Smooth muscle cell (in vitro differentiated cells): ENCODE measurements at regions not wholly inside any gene's neighbourhood (a gene's known extent, or its start where the extent isn't known, plus 50 kb on each side); places are given as distances from the start of the nearest gene placed in this dataset.

Experiments used
- DNase-seq: peaks from one replicate; lab custom pipeline; 2025; ENCODE audit not compliant: unreplicated experiment; lab: John Stamatoyannopoulos, UW
- H2AFZ ChIP-seq: fragments of 200-600 bp; sonication (generic); 2 replicates; pipeline ENCODE4 v1.6.0; 2016; ENCODE audit warnings: antibody characterized with exemption, low read depth, mild to moderate bottlenecking
- H3F3A ChIP-seq: fragments of 200-600 bp; sonication (generic); 2 replicates; pipeline ENCODE4 v1.6.0; 2017; ENCODE audit warnings: antibody characterized with exemption, low read depth
- H3K27ac ChIP-seq: fragments of 200-600 bp; sonication (generic); 2 replicates; pipeline ENCODE4 v1.5.1; 2016; ENCODE audit warnings: low read depth, mild to moderate bottlenecking
- H3K27me3 ChIP-seq: fragments of 200-600 bp; sonication (generic); 2 replicates; pipeline ENCODE4 v1.6.1; 2016; ENCODE audit warnings: low read depth, mild to moderate bottlenecking
- H3K36me3 ChIP-seq: fragments of 200-600 bp; sonication (generic); 2 replicates; pipeline ENCODE4 v1.5.1; 2016; ENCODE audit warnings: low read depth
- H3K4me1 ChIP-seq: fragments of 200-600 bp; sonication (generic); 2 replicates; pipeline ENCODE4 v1.5.1; 2016; ENCODE audit warnings: low read depth
- H3K4me2 ChIP-seq: fragments of 200-600 bp; sonication (generic); 2 replicates; pipeline ENCODE4 v1.6.0; 2016; ENCODE audit warnings: mild to moderate bottlenecking
- H3K4me3 ChIP-seq: fragments of 200-600 bp; sonication (generic); 2 replicates; pipeline ENCODE4 v1.5.1; 2016; ENCODE audit warnings: mild to moderate bottlenecking
- H3K79me2 ChIP-seq: fragments of 200-600 bp; sonication (generic); 2 replicates; pipeline ENCODE4 v1.6.0; 2016; ENCODE audit warnings: low read depth, mild to moderate bottlenecking
- H3K9ac ChIP-seq: fragments of 200-600 bp; sonication (generic); 2 replicates; pipeline ENCODE4 v1.6.0; 2016; ENCODE audit warnings: low read depth
- H3K9me3 ChIP-seq: fragments of 200-600 bp; sonication (generic); replicated peaks from 2 replicates; pipeline ENCODE4 v1.5.1; 2016; ENCODE audit warnings: low read depth
- H4K20me1 ChIP-seq: fragments of 200-600 bp; sonication (generic); 2 replicates; pipeline ENCODE4 v1.6.0; 2016; ENCODE audit warnings: low read depth
- CTCF ChIP-seq: fragments of 200-600 bp; sonication (generic); IDR thresholded peaks from 2 replicates; pipeline ENCODE4 v1.5.1; 2017; ENCODE audit warnings: borderline replicate concordance, mild to moderate bottlenecking, antibody characterized with exemption; ENCODE audit not compliant: insufficient read depth, poor library complexity, severe bottlenecking
- WGBS: methylation state at CpG from one replicate; pipeline ENCODE4 v1.1.7; 2016; ENCODE audit warnings: low lambda C conversion rate; 5-methylcytosine and 5-hydroxymethylcytosine counted together

- Histone ChIP-seq H4K20me1 (no peaks in the 10 kb centered on the region), H3K4me1 (no peaks in the 10 kb centered on the region), H2AFZ (no peak overlapping the region), H3K4me3 (no peak overlapping the region), H3K36me3 (peaks cover 4% of the 10 kb centered on the region), H3K9ac (no peak overlapping the region), H3F3A (no peaks in the 10 kb centered on the region), H3K79me2 (no peaks in the 10 kb centered on the region), H3K9me3 (peaks cover 17% of the 10 kb centered on the region), H3K27ac (peak overlapping the region; percentile 81), H3K27me3 (no peaks in the 10 kb centered on the region), H3K4me2 (no peak overlapping the region)
- DNase-seq, result no peak
- 57% methylated on average over 6 of the region's 6 CpGs for WGBS
- TF ChIP-seq CTCF, result no peak
Observed at GRCh38 chr7:17696422-17696821, 243.9 kb downstream of the SNX13 start.

- no peak overlapping the region for H3K4me3 ChIP-seq
- H3K9me3 ChIP-seq, result peaks cover 17% of the 10 kb centered on the region
- H3K36me3 ChIP-seq, result peaks cover 4% of the 10 kb centered on the region
- TF ChIP-seq CTCF, result no peak
- 95% methylated on average over 4 of the region's 4 CpGs for WGBS
- peak overlapping the region; percentile 26 for H3K9ac ChIP-seq
- no peak overlapping the region for H3K4me2 ChIP-seq
- H3K4me1 ChIP-seq, result no peaks in the 10 kb centered on the region
- H3K79me2 ChIP-seq, result no peaks in the 10 kb centered on the region
- H3F3A ChIP-seq, result no peaks in the 10 kb centered on the region
- H3K27ac ChIP-seq, result peak overlapping the region; percentile 81
- no peaks in the 10 kb centered on the region for H4K20me1 ChIP-seq
- no peak overlapping the region for H2AFZ ChIP-seq
- DNase-seq, result no peak
- H3K27me3 ChIP-seq, result no peaks in the 10 kb centered on the region
Observed at GRCh38 chr7:17697128-17697881, 243.0 kb downstream of the SNX13 start.

GRCh38 chr7:17699696-17700095 is 240.6 kb downstream of the SNX13 start:
- H3K36me3 ChIP-seq, result peaks cover 4% of the 10 kb centered on the region
- no peak overlapping the region for H3K4me3 ChIP-seq
- no peak overlapping the region for H2AFZ ChIP-seq
- H4K20me1 ChIP-seq, result no peaks in the 10 kb centered on the region
- H3K79me2 ChIP-seq, result no peaks in the 10 kb centered on the region
- H3K4me2 ChIP-seq, result no peak overlapping the region
- TF ChIP-seq CTCF, result no peak
- H3K27ac ChIP-seq, result no peak overlapping the region
- no peak overlapping the region for H3K9ac ChIP-seq
- H3F3A ChIP-seq, result no peaks in the 10 kb centered on the region
- no peaks in the 10 kb centered on the region for H3K4me1 ChIP-seq
- no peaks in the 10 kb centered on the region for H3K27me3 ChIP-seq
- H3K9me3 ChIP-seq, result peaks cover 17% of the 10 kb centered on the region
- no peak for DNase-seq

GRCh38 chr7:17700138-17700537 is 240.2 kb downstream of the SNX13 start:
- Histone ChIP-seq H3K36me3 (peaks cover 4% of the 10 kb centered on the region), H3K4me2 (no peak overlapping the region), H3K9me3 (peaks cover 17% of the 10 kb centered on the region), H3K27ac (no peak overlapping the region), H3K79me2 (no peaks in the 10 kb centered on the region), H4K20me1 (no peaks in the 10 kb centered on the region), H3F3A (no peaks in the 10 kb centered on the region), H3K27me3 (no peaks in the 10 kb centered on the region), H3K4me1 (no peaks in the 10 kb centered on the region), H2AFZ (no peak overlapping the region), H3K9ac (no peak overlapping the region), H3K4me3 (no peak overlapping the region)
- DNase-seq, result no peak
- TF ChIP-seq CTCF, result no peak
- 74% methylated on average over 3 of the region's 3 CpGs for WGBS
